Hepatocyte (in vitro differentiated cells): ENCODE measurements at regions not wholly inside any gene's neighbourhood (a gene's known extent, or its start where the extent isn't known, plus 50 kb on each side); places are given as distances from the start of the nearest gene placed in this dataset.

Experiments
- EZH2 ChIP-seq: fragments of 200-600 bp; sonication (generic); IDR thresholded peaks from 2 replicates; pipeline ENCODE4 v1.6.1; 2016; ENCODE audit warnings: antibody characterized with exemption, mild to moderate bottlenecking, borderline replicate concordance
- TF ChIP-seq, protein P1 (sequence below): fragments of 200-600 bp; sonication (generic); IDR thresholded peaks from 2 replicates; pipeline ENCODE4 v1.5.1; 2016; ENCODE audit warnings: antibody characterized with exemption, mild to moderate bottlenecking; ENCODE audit not compliant: poor library complexity

DNA sequence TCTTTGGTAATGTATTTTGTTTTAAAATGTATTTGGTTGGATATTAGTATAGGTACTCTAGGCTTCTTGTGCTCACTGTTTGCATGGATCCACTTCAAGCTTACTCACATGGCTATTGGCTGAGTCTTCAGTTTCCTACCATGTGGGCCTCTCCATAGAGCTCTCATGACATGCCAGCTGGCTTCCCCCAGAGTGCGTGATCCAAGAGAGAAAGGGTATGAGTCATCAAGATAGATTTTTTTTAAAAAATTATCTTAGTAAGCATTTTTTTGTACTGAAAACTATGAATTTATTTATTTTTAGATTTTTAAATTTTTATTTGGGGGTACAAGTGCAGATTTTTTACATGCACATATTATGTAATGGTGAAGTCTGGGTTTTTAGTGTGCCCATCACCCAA, 219.1 kb upstream of the AMOT start:
- TF ChIP-seq, protein P1, sequence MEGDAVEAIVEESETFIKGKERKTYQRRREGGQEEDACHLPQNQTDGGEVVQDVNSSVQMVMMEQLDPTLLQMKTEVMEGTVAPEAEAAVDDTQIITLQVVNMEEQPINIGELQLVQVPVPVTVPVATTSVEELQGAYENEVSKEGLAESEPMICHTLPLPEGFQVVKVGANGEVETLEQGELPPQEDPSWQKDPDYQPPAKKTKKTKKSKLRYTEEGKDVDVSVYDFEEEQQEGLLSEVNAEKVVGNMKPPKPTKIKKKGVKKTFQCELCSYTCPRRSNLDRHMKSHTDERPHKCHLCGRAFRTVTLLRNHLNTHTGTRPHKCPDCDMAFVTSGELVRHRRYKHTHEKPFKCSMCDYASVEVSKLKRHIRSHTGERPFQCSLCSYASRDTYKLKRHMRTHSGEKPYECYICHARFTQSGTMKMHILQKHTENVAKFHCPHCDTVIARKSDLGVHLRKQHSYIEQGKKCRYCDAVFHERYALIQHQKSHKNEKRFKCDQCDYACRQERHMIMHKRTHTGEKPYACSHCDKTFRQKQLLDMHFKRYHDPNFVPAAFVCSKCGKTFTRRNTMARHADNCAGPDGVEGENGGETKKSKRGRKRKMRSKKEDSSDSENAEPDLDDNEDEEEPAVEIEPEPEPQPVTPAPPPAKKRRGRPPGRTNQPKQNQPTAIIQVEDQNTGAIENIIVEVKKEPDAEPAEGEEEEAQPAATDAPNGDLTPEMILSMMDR, result no peak
- no peak for TF ChIP-seq EZH2
